ENCODE measurements at regions not wholly inside any gene's neighbourhood (a gene's known extent, or its start where the extent isn't known, plus 50 kb on each side); places are given as distances from the start of the nearest gene placed in this dataset.

- Histone ChIP-seq H3K36me3 (no peaks in the 10 kb centered on the region), H3K4me3 (no peak overlapping the region), H3K27me3 (no peaks in the 10 kb centered on the region), H3K27ac (no peak overlapping the region), H3K4me1 (no peaks in the 10 kb centered on the region), H3K9me3 (peaks cover 0 to 4% (median 0%) of the 10 kb centered on the region in 12 donors)
- TF ChIP-seq POLR2A (IDR thresholded peaks at IDR 0.05) = no peak
- TF ChIP-seq CTCF (IDR thresholded peaks at IDR 0.05) = no peak
- 89 to 92% (median 91%) methylated on average over 2 of the region's 2 CpGs for WGBS, 4 donors
- intact Hi-C loops (cut with DNase I) = no loop called here
- DNase-seq (no peak), ATAC-seq (no peak)
Measured at GRCh38 chr3:164196477-164196876, 881.8 kb downstream of the SI start.

- Histone ChIP-seq H3K4me1 (no peaks in the 10 kb centered on the region), H3K27ac (no peak overlapping the region), H3K27me3 (no peaks in the 10 kb centered on the region), H3K9me3 (peaks cover 0 to 4% (median 0%) of the 10 kb centered on the region in 12 donors), H3K4me3 (no peak overlapping the region), H3K36me3 (no peaks in the 10 kb centered on the region)
- no peak for TF ChIP-seq CTCF (IDR thresholded peaks at IDR 0.05)
- no peak for TF ChIP-seq POLR2A (IDR thresholded peaks at IDR 0.05)
- intact Hi-C loops (cut with DNase I) = no loop called here
- 66 to 79% (median 74%) methylated on average over 2 of the region's 2 CpGs for WGBS, 4 donors
- no peak for DNase-seq
- no peak for ATAC-seq
Measured at GRCh38 chr3:164194842-164195241, 883.5 kb downstream of the SI start.

GRCh38 chr3:164192974-164193373, 885.3 kb downstream of the SI start:
- peaks cover 0 to 4% (median 0%) of the 10 kb centered on the region in 12 donors for H3K9me3 ChIP-seq
- TF ChIP-seq CTCF (IDR thresholded peaks at IDR 0.05) = no peak
- no peak for TF ChIP-seq POLR2A (IDR thresholded peaks at IDR 0.05)
- ATAC-seq (no peak), DNase-seq (no peak)
- H3K4me3 ChIP-seq = no peak overlapping the region
- no peak overlapping the region for H3K27ac ChIP-seq
- 61 to 68% (median 61%) methylated on average over 4 of the region's 4 CpGs for WGBS, 4 donors
- intact Hi-C loops (cut with DNase I) = no loop called here
- H3K4me1 ChIP-seq = no peaks in the 10 kb centered on the region
- H3K27me3 ChIP-seq = no peaks in the 10 kb centered on the region
- no peaks in the 10 kb centered on the region for H3K36me3 ChIP-seq

- peaks cover 0 to 1% (median 0%) of the 10 kb centered on the region in 12 donors for H3K9me3 ChIP-seq
- no peaks in the 10 kb centered on the region for H3K4me1 ChIP-seq
- no peak overlapping the region for H3K27ac ChIP-seq
- no peak for TF ChIP-seq POLR2A (IDR thresholded peaks at IDR 0.05)
- TF ChIP-seq CTCF (IDR thresholded peaks at IDR 0.05) = no peak
- no peaks in the 10 kb centered on the region for H3K36me3 ChIP-seq
- ATAC-seq (no peak), DNase-seq (no peak)
- no peaks in the 10 kb centered on the region for H3K27me3 ChIP-seq
- intact Hi-C loops (cut with DNase I) = no loop called here
- no peak overlapping the region for H3K4me3 ChIP-seq
Measured at GRCh38 chr3:164190566-164190965, 887.7 kb downstream of the SI start.

Data from heart left ventricle (tissue), 16 donors.